ENCODE measurements at regions not wholly inside any gene's neighbourhood (a gene's known extent, or its start where the extent isn't known, plus 50 kb on each side); places are given as distances from the start of the nearest gene placed in this dataset.
"Not testable (repeated sequence)": the region's sequence is repeated elsewhere in the genome, so short reads cannot be mapped to it uniquely, and the experiment has no call there.

DNA sequence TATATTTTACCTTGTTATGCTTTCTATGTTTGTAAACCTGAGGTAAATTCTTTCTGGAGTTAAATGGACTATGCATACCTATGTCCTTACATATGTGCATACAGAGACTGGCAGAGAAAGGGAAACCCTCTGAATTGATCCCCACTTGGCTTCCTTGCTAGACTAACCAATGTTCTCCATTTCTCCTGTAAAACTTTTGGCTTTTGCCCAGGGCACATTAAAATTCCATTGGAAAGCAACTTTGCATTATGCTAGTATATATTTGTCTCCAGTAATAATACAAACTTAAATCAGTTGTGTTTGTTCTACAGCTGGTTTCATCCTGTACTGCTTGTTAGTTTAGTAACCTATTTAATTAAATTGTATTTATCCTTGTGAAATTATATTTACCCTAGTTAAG is 646.0 kb upstream of the MARCKS start:
- TF ChIP-seq, protein P1, sequence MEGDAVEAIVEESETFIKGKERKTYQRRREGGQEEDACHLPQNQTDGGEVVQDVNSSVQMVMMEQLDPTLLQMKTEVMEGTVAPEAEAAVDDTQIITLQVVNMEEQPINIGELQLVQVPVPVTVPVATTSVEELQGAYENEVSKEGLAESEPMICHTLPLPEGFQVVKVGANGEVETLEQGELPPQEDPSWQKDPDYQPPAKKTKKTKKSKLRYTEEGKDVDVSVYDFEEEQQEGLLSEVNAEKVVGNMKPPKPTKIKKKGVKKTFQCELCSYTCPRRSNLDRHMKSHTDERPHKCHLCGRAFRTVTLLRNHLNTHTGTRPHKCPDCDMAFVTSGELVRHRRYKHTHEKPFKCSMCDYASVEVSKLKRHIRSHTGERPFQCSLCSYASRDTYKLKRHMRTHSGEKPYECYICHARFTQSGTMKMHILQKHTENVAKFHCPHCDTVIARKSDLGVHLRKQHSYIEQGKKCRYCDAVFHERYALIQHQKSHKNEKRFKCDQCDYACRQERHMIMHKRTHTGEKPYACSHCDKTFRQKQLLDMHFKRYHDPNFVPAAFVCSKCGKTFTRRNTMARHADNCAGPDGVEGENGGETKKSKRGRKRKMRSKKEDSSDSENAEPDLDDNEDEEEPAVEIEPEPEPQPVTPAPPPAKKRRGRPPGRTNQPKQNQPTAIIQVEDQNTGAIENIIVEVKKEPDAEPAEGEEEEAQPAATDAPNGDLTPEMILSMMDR (IDR thresholded peaks at IDR 0.05), result no peak
- Histone ChIP-seq H3K27ac (no peak overlapping the region), H3K4me3 (no peak overlapping the region)
- DNase-seq (ENCODE audit: low spot score), result no peak

- H3K27ac ChIP-seq, result no peak overlapping the region
- no peak overlapping the region for H3K4me3 ChIP-seq
- TF ChIP-seq, protein P1 (IDR thresholded peaks at IDR 0.05), result no peak
- no peak for DNase-seq (ENCODE audit: low spot score)
These were observed 637.4 kb upstream of the MARCKS start for GRCh38 chr6:113219783-113220182.

- TF ChIP-seq, protein P1 (IDR thresholded peaks at IDR 0.05), result no peak
- no peak overlapping the region for H3K4me3 ChIP-seq
- DNase-seq (ENCODE audit: low spot score), result no peak
- no peak overlapping the region for H3K27ac ChIP-seq
These were observed 636.3 kb upstream of the MARCKS start for GRCh38 chr6:113220832-113221231.

GRCh38 chr6:113221850-113222249 is 635.3 kb upstream of the MARCKS start:
- no peak overlapping the region for H3K4me3 ChIP-seq
- no peak for DNase-seq (ENCODE audit: low spot score)
- TF ChIP-seq, protein P1 (IDR thresholded peaks at IDR 0.05), result no peak
- no peak overlapping the region for H3K27ac ChIP-seq

DNA sequence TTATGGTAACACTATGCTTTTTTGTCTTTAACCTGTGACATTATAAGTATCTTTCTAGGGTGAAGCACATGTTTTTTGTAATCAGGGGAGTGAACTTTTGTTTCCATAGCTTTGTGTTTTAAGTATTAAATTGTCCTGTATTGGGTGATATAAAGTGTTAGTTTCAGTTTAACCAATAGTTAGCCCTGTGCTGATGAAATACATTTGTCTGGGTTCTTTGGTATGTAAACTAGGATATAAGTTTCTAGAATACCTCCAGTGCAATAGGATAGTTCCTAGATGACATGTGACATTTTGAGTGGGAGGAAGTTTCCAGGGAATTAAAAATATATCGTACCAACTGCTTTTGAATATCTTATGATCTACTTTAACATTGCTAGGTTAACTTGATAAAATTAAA is 611.0 kb upstream of the MARCKS start:
- DNase-seq (ENCODE audit: low spot score), result no peak
- Histone ChIP-seq H3K4me3 (no peak overlapping the region), H3K27ac (no peak overlapping the region)
- TF ChIP-seq, protein P1 (IDR thresholded peaks at IDR 0.05), result no peak

GRCh38 chr6:113248532-113248931 is 608.6 kb upstream of the MARCKS start:
- TF ChIP-seq, protein P1 (IDR thresholded peaks at IDR 0.05), result no peak
- Histone ChIP-seq H3K4me3 (no peak overlapping the region), H3K27ac (no peak overlapping the region)
- no peak for DNase-seq (ENCODE audit: low spot score)

GRCh38 chr6:113254194-113254593 is 603.0 kb upstream of the MARCKS start:
- not testable (repeated sequence) for H3K27ac ChIP-seq; DNase-seq (ENCODE audit: low spot score); H3K4me3 ChIP-seq

GRCh38 chr6:113258771-113259170 is 598.4 kb upstream of the MARCKS start:
- TF ChIP-seq, protein P1 (IDR thresholded peaks at IDR 0.05), result no peak
- DNase-seq (ENCODE audit: low spot score), result no peak
- Histone ChIP-seq H3K4me3 (no peak overlapping the region), H3K27ac (no peak overlapping the region)
